DND-41 (cell line): ENCODE measurements at regions not wholly inside any gene's neighbourhood (a gene's known extent, or its start where the extent isn't known, plus 50 kb on each side); places are given as distances from the start of the nearest gene placed in this dataset.

Source experiments
- EZH2 ChIP-seq: IDR thresholded peaks from 3 replicates; pipeline ENCODE4 v1.6.1; 2012; ENCODE audit warnings: borderline replicate concordance, low read depth, mild to moderate bottlenecking, moderate library complexity, low read length, inconsistent platforms; ENCODE audit not compliant: severe bottlenecking
- TF ChIP-seq, protein P1 (sequence below): IDR thresholded peaks from 2 replicates; pipeline ENCODE4 v1.5.1; 2012; ENCODE audit warnings: borderline replicate concordance, low read length, moderate library complexity, mild to moderate bottlenecking; ENCODE audit not compliant: poor library complexity, severe bottlenecking; ENCODE audit errors: extremely low read depth

DNA sequence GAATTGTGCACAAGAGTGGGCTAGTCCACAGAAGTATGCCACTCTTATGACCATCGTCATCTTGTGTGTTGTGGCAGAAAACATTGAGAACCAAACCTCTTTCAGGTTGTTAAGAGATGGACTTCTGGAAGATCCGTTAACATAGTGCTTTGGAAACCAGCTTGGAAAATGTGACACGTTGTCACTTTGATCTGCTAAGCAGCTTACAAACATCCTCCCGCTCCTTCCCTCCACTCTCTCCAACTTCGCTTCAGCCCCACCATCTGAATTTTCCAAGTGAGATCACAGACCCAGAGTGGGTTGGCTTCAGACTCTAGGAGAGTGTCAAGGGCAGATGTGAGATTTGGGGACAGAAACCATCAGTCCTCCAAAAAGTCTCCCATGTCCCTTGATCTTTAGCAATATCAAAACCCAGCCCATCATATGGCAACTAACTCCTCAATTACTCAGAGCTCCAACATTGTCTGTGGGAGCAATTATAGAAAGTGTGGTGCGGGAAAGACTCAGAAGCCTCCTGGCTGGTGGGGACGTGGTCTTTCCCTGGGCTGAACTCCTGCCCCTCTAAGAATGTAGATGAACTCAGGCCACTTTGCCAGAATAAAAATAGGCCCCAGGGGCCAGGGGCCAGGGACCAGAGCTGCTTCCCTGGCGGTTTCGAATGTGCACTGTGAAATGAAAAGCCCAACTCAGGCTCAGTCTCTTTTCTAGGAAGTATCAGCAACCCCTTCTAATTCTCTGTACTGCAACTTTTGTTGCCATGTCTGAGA, 129.5 kb downstream of the SLC38A6 start:
- TF ChIP-seq EZH2: no peak
- TF ChIP-seq, protein P1, sequence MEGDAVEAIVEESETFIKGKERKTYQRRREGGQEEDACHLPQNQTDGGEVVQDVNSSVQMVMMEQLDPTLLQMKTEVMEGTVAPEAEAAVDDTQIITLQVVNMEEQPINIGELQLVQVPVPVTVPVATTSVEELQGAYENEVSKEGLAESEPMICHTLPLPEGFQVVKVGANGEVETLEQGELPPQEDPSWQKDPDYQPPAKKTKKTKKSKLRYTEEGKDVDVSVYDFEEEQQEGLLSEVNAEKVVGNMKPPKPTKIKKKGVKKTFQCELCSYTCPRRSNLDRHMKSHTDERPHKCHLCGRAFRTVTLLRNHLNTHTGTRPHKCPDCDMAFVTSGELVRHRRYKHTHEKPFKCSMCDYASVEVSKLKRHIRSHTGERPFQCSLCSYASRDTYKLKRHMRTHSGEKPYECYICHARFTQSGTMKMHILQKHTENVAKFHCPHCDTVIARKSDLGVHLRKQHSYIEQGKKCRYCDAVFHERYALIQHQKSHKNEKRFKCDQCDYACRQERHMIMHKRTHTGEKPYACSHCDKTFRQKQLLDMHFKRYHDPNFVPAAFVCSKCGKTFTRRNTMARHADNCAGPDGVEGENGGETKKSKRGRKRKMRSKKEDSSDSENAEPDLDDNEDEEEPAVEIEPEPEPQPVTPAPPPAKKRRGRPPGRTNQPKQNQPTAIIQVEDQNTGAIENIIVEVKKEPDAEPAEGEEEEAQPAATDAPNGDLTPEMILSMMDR: no peak
